ENCODE measurements at regions not wholly inside any gene's neighbourhood (a gene's known extent, or its start where the extent isn't known, plus 50 kb on each side); places are given as distances from the start of the nearest gene placed in this dataset.

GRCh38 chr6:163768905-163769304, 354.4 kb downstream of the QKI start:
- no peaks in the 10 kb centered on the region for H3K79me2 ChIP-seq
- no peak overlapping the region for H3K4me3 ChIP-seq
- H3K4me2 ChIP-seq, result no peak overlapping the region
- no peaks in the 10 kb centered on the region for H4K20me1 ChIP-seq (ENCODE audit: insufficient read depth, poor library complexity, severe bottlenecking)
- H3K36me3 ChIP-seq (replicated peaks; ENCODE audit: insufficient read depth, low read depth), result no peaks in the 10 kb centered on the region
- H2AFZ ChIP-seq, result no peak overlapping the region
- no peak overlapping the region for H3K27ac ChIP-seq
- H3K9me3 ChIP-seq (ENCODE audit: low read depth), result no peaks in the 10 kb centered on the region
- peaks cover 7% of the 10 kb centered on the region for H3K4me1 ChIP-seq (ENCODE audit: insufficient read depth)
- TF ChIP-seq EZH2 (IDR thresholded peaks at IDR 0.05; ENCODE audit: borderline replicate concordance), result no peak
- no peak for TF ChIP-seq CTCF (IDR thresholded peaks at IDR 0.05; ENCODE audit: poor library complexity)
- TF ChIP-seq EZH2phosphoT487 (IDR thresholded peaks at IDR 0.05; ENCODE audit: low read depth, severe bottlenecking, unreplicated experiment), result no peak
- DNase-seq (ENCODE audit: low spot score), result no peak
- H3K9me2 ChIP-seq (replicated peaks; ENCODE audit: insufficient read depth), result no peaks in the 10 kb centered on the region
- H3K27me3 ChIP-seq, result no peaks in the 10 kb centered on the region

GRCh38 chr6:163766936-163767335, 352.4 kb downstream of the QKI start:
- H3K79me2 ChIP-seq, result no peaks in the 10 kb centered on the region
- H3K4me1 ChIP-seq (ENCODE audit: insufficient read depth), result peaks cover 7% of the 10 kb centered on the region
- no peak overlapping the region for H3K4me2 ChIP-seq
- WGBS (ENCODE audit: low lambda C conversion rate, missing lambda C conversion rate), result 97% methylated on average over 2 of the region's 2 CpGs
- no peaks in the 10 kb centered on the region for H3K36me3 ChIP-seq (replicated peaks; ENCODE audit: insufficient read depth, low read depth)
- H2AFZ ChIP-seq, result no peak overlapping the region
- TF ChIP-seq CTCF (IDR thresholded peaks at IDR 0.05; ENCODE audit: poor library complexity) (no peak), EZH2 (IDR thresholded peaks at IDR 0.05; ENCODE audit: borderline replicate concordance) (no peak), EZH2phosphoT487 (IDR thresholded peaks at IDR 0.05; ENCODE audit: low read depth, severe bottlenecking, unreplicated experiment) (no peak)
- no peaks in the 10 kb centered on the region for H3K27me3 ChIP-seq
- H4K20me1 ChIP-seq (ENCODE audit: insufficient read depth, poor library complexity, severe bottlenecking), result no peaks in the 10 kb centered on the region
- H3K9me2 ChIP-seq (replicated peaks; ENCODE audit: insufficient read depth), result no peaks in the 10 kb centered on the region
- no peak for DNase-seq (ENCODE audit: low spot score)
- no peaks in the 10 kb centered on the region for H3K9me3 ChIP-seq (ENCODE audit: low read depth)
- H3K27ac ChIP-seq, result no peak overlapping the region
- H3K4me3 ChIP-seq, result no peak overlapping the region

- WGBS (ENCODE audit: low lambda C conversion rate, missing lambda C conversion rate), result 69% methylated on average over 1 of the region's 1 CpG
- Histone ChIP-seq H3K27me3 (no peaks in the 10 kb centered on the region), H3K9me3 (ENCODE audit: low read depth) (no peaks in the 10 kb centered on the region), H3K9me2 (replicated peaks; ENCODE audit: insufficient read depth) (no peaks in the 10 kb centered on the region), H3K79me2 (no peaks in the 10 kb centered on the region), H3K36me3 (replicated peaks; ENCODE audit: insufficient read depth, low read depth) (no peaks in the 10 kb centered on the region), H3K27ac (peak overlapping the region; percentile 26), H3K4me3 (no peak overlapping the region), H3K4me1 (ENCODE audit: insufficient read depth) (peaks cover 7% of the 10 kb centered on the region), H2AFZ (peak overlapping the region; percentile 24), H3K4me2 (peak overlapping the region; percentile 59), H4K20me1 (ENCODE audit: insufficient read depth, poor library complexity, severe bottlenecking) (no peaks in the 10 kb centered on the region)
- no peak for TF ChIP-seq CTCF (IDR thresholded peaks at IDR 0.05; ENCODE audit: poor library complexity)
- TF ChIP-seq EZH2 (IDR thresholded peaks at IDR 0.05; ENCODE audit: borderline replicate concordance), result no peak
- no peak for TF ChIP-seq EZH2phosphoT487 (IDR thresholded peaks at IDR 0.05; ENCODE audit: low read depth, severe bottlenecking, unreplicated experiment)
- DNase-seq (ENCODE audit: low spot score), result no peak
Observed at GRCh38 chr6:163765335-163765734, 350.8 kb downstream of the QKI start.

- Histone ChIP-seq H3K27me3 (no peaks in the 10 kb centered on the region), H2AFZ (peak overlapping the region; percentile 24), H3K27ac (peak overlapping the region; percentile 26), H3K4me2 (peak overlapping the region; percentile 59), H3K9me3 (ENCODE audit: low read depth) (no peaks in the 10 kb centered on the region), H3K4me3 (no peak overlapping the region), H4K20me1 (ENCODE audit: insufficient read depth, poor library complexity, severe bottlenecking) (no peaks in the 10 kb centered on the region), H3K4me1 (ENCODE audit: insufficient read depth) (peaks cover 7% of the 10 kb centered on the region), H3K79me2 (no peaks in the 10 kb centered on the region), H3K9me2 (replicated peaks; ENCODE audit: insufficient read depth) (no peaks in the 10 kb centered on the region), H3K36me3 (replicated peaks; ENCODE audit: insufficient read depth, low read depth) (no peaks in the 10 kb centered on the region)
- DNase-seq (ENCODE audit: low spot score), result no peak
- TF ChIP-seq EZH2phosphoT487 (IDR thresholded peaks at IDR 0.05; ENCODE audit: low read depth, severe bottlenecking, unreplicated experiment) (no peak), EZH2 (IDR thresholded peaks at IDR 0.05; ENCODE audit: borderline replicate concordance) (no peak), CTCF (IDR thresholded peaks at IDR 0.05; ENCODE audit: poor library complexity) (no peak)
- WGBS (ENCODE audit: low lambda C conversion rate, missing lambda C conversion rate), result 20% methylated on average over 4 of the region's 4 CpGs
Observed at GRCh38 chr6:163764565-163764964, 350.0 kb downstream of the QKI start.
